A549 (cell line): ENCODE measurements at regions not wholly inside any gene's neighbourhood (a gene's known extent, or its start where the extent isn't known, plus 50 kb on each side); places are given as distances from the start of the nearest gene placed in this dataset.

Experiments
- ATAC-seq, 2 experiments: fragments of 200-7000 bp in 1 of 2; fragments of >200 bp in 1 of 2; cut with Nextera tagmentation in 1 of 2; cut with Tn5 transposase in 1 of 2; 3 replicates each; pipeline versions ENCODE4 v1.8.0 to v1.9.1; 2018 to 2020; ENCODE audit warnings: mild to moderate bottlenecking in 1 of 2, moderate library complexity in 1 of 2
- CTCF ChIA-PET: fragments of 300-600 bp; sonication (Branson Sonifier 250); formaldehyde crosslinking; extraction: SDS; loops from one replicate; lab custom pipeline; 2021; ENCODE audit warnings: antibody characterized with exemption, inconsistent platforms; lab: Yijun Ruan, JAX
- POLR2A ChIA-PET: fragments of 350-600 bp; formaldehyde crosslinking; extraction: SDS; loops from one replicate; lab custom pipeline; 2021; ENCODE audit warnings: antibody characterized with exemption, inconsistent platforms; lab: Yijun Ruan, JAX
- DNase-seq, 2 experiments: peaks; one replicate each; pipeline versions ENCODE4 v3.0.0 to v3.0.0-alpha.2; 2011 to 2016; ENCODE audit warnings: low read depth in 1 of 2, low spot score in 1 of 2
- FAIRE-seq: peaks from 2 replicates; lab custom pipeline; 2011; peaks lifted over from hg19 to GRCh38; lab: Jason Lieb, UNC
- H3K27ac ChIP-seq, 2 experiments: fragments of >200 bp; sonication (Bioruptor Twin); formaldehyde crosslinking; 3 replicates each; pipeline ENCODE4 v1.5.1; 2016 to 2017
- H3K4me1 ChIP-seq: fragments of >200 bp; sonication (Bioruptor Twin); formaldehyde crosslinking; 3 replicates; pipeline ENCODE4 v1.6.1; 2016
- H3K4me2 ChIP-seq: fragments of >200 bp; sonication (Bioruptor Twin); formaldehyde crosslinking; 3 replicates; pipeline ENCODE4 v1.6.1; 2016
- H3K4me3 ChIP-seq: fragments of >200 bp; sonication (Bioruptor Twin); formaldehyde crosslinking; 3 replicates; pipeline ENCODE4 v1.5.1; 2016
- H3K9me3 ChIP-seq: fragments of >200 bp; sonication (Bioruptor Twin); formaldehyde crosslinking; 3 replicates; pipeline ENCODE4 v1.6.1; 2016
- CBX2 ChIP-seq: fragments of 200-600 bp; sonication (generic); IDR thresholded peaks from 2 replicates; pipeline ENCODE4 v1.6.1; 2016; ENCODE audit warnings: low read depth, mild to moderate bottlenecking, borderline replicate concordance
- CBX8 ChIP-seq: fragments of 200-600 bp; sonication (generic); IDR thresholded peaks from 2 replicates; pipeline ENCODE4 v1.6.1; 2016
- CTCF ChIP-seq: fragments of >200 bp; sonication (Bioruptor Twin); formaldehyde crosslinking; IDR thresholded peaks from 3 replicates; pipeline ENCODE4 v1.5.1; 2016
- E2F6 ChIP-seq: IDR thresholded peaks from 2 replicates; pipeline ENCODE4 v1.6.1; 2012; ENCODE audit warnings: low read depth, borderline replicate concordance
- EHF ChIP-seq: fragments of 250-450 bp; sonication (Bioruptor Pico); IDR thresholded peaks from 2 replicates; pipeline ENCODE4 v1.5.0; 2020; ENCODE audit warnings: mild to moderate bottlenecking
- EP300 ChIP-seq, 2 experiments: fragments of >200 bp; sonication (Bioruptor Twin); formaldehyde crosslinking; IDR thresholded peaks; 2 replicates in 1 of 2; 3 replicates in 1 of 2; pipeline ENCODE4 v1.6.1; 2016 to 2017
- ESRRA ChIP-seq: fragments of 150-350 bp; IDR thresholded peaks from 2 replicates; pipeline ENCODE4 v1.6.1; 2014; ENCODE audit warnings: mild to moderate bottlenecking, low read length, borderline replicate concordance
- HDAC2 ChIP-seq: fragments of 200-600 bp; sonication (generic); IDR thresholded peaks from 2 replicates; pipeline ENCODE4 v1.6.1; 2016
- HOXB13 ChIP-seq: fragments of 250-450 bp; sonication (Bioruptor Pico); IDR thresholded peaks from 2 replicates; pipeline ENCODE4 v1.5.0; 2020; ENCODE audit warnings: low read depth, mild to moderate bottlenecking, moderate library complexity
- KDM5A ChIP-seq: fragments of 200-600 bp; sonication (generic); IDR thresholded peaks from 2 replicates; pipeline ENCODE4 v1.6.1; 2016; ENCODE audit warnings: antibody characterized with exemption, mild to moderate bottlenecking
- MAX ChIP-seq: IDR thresholded peaks from 2 replicates; pipeline ENCODE4 v1.6.1; 2012
- MYC ChIP-seq: IDR thresholded peaks from 2 replicates; pipeline ENCODE4 v1.6.1; 2012; ENCODE audit warnings: mild to moderate bottlenecking, inconsistent platforms, low read length, improper control_type of control experiment, borderline replicate concordance
- NFE2L2 ChIP-seq: fragments of 150-350 bp; conservative IDR thresholded peaks from 2 replicates; pipeline ENCODE4 v1.6.1; 2014; ENCODE audit warnings: low read length
- NPAS2 ChIP-seq: fragments of 250-450 bp; sonication (Bioruptor Pico); IDR thresholded peaks from 2 replicates; pipeline ENCODE4 v1.8.0; 2022; ENCODE audit warnings: mild to moderate bottlenecking, moderate library complexity, borderline replicate concordance
- NR3C1 ChIP-seq: fragments of >200 bp; sonication (Bioruptor Twin); formaldehyde crosslinking; IDR thresholded peaks from 3 replicates; pipeline ENCODE4 v1.6.1; 2017
- PHF8 ChIP-seq: fragments of 200-600 bp; sonication (generic); IDR thresholded peaks from 2 replicates; pipeline ENCODE4 v1.6.1; 2016; ENCODE audit warnings: low read depth, mild to moderate bottlenecking, antibody characterized with exemption, moderate library complexity, borderline replicate concordance
- POLR2A ChIP-seq: IDR thresholded peaks from 2 replicates; pipeline ENCODE4 v1.6.1; 2012; ENCODE audit warnings: mild to moderate bottlenecking, low read length
- RAD21 ChIP-seq, 2 experiments: fragments of >200 bp in 1 of 2; sonication (Bioruptor Twin) in 1 of 2; formaldehyde crosslinking in 1 of 2; IDR thresholded peaks in 1 of 2; conservative IDR thresholded peaks in 1 of 2; 2 replicates in 1 of 2; 3 replicates in 1 of 2; pipeline ENCODE4 v1.6.1; 2012 to 2018; ENCODE audit warnings: inconsistent platforms in 1 of 2
- RCOR1 ChIP-seq: fragments of 150-350 bp; IDR thresholded peaks from 2 replicates; pipeline ENCODE4 v1.6.1; 2014; ENCODE audit warnings: antibody characterized with exemption, low read length, low read depth
- REST ChIP-seq: fragments of 200-600 bp; sonication (generic); IDR thresholded peaks from 2 replicates; pipeline ENCODE4 v1.6.1; 2016; ENCODE audit warnings: antibody characterized with exemption, mild to moderate bottlenecking, moderate library complexity
- RFX5 ChIP-seq: fragments of 450-650 bp; IDR thresholded peaks from 2 replicates; pipeline ENCODE4 v1.7.1; 2014; ENCODE audit warnings: antibody characterized with exemption, mild to moderate bottlenecking, moderate library complexity
- SMC3 ChIP-seq: fragments of >200 bp; sonication (Bioruptor Twin); formaldehyde crosslinking; IDR thresholded peaks from 3 replicates; pipeline ENCODE4 v1.6.1; 2018; ENCODE audit warnings: inconsistent platforms
- USF2 ChIP-seq: fragments of 450-650 bp; IDR thresholded peaks from 2 replicates; pipeline ENCODE4 v1.6.1; 2014; ENCODE audit warnings: antibody characterized with exemption
- ZC3H11A ChIP-seq: fragments of 450-650 bp; IDR thresholded peaks from 2 replicates; pipeline ENCODE4 v1.6.1; 2014; ENCODE audit warnings: antibody characterized with exemption, mild to moderate bottlenecking
- WGBS: methylation state at CpG from one replicate; pipeline ENCODE4 v1.1.6; 2017; ENCODE audit errors: missing lambda C conversion rate; 5-methylcytosine and 5-hydroxymethylcytosine counted together

- no peak for TF ChIP-seq CBX2
- TF ChIP-seq POLR2A, result no peak
- no peak for TF ChIP-seq ESRRA
- TF ChIP-seq SMC3, result no peak
- TF ChIP-seq USF2, result no peak
- no peak for TF ChIP-seq EHF (CRISPR knock-in tag)
These were observed 735.9 kb upstream of the TENM3 start (continued) for GRCh38 chr4:181507180-181507835.

- WGBS, result 19% methylated on average over 6 of the region's 6 CpGs
- Histone ChIP-seq H3K4me1 (no peaks in the 10 kb centered on the region), H3K4me3 (no peak overlapping the region), H3K9me3 (no peaks in the 10 kb centered on the region), H3K27ac (no peak overlapping the region), H3K4me2 (no peak overlapping the region)
- FAIRE-seq, result no peak
- ChIA-PET CTCF (interaction anchor here (2.0 kb wide), 1 partner anchor 21 kb away, joined by 9 read pairs; no protein-coding TSS in a partner anchor), POLR2A (no interaction called here)
- no peak for ATAC-seq
- no peak for TF ChIP-seq RAD21 (conservative IDR thresholded peaks at IDR 0.05 in 1 of 2, IDR thresholded peaks at IDR 0.05 in 1 of 2)
- TF ChIP-seq NPAS2, result no peak
- TF ChIP-seq NR3C1, result no peak
- TF ChIP-seq PHF8, result no peak
- DNase-seq, result no peak
These were observed 735.3 kb upstream of the TENM3 start for GRCh38 chr4:181507938-181508337.

GRCh38 chr4:181508601-181509000 lies 734.6 kb upstream of the TENM3 start:
- WGBS, result 40% methylated on average over 6 of the region's 6 CpGs
- H3K4me1 ChIP-seq, result no peaks in the 10 kb centered on the region
- no peaks in the 10 kb centered on the region for H3K9me3 ChIP-seq
- TF ChIP-seq HDAC2, result no peak
- no peak for TF ChIP-seq NFE2L2
- no peak for TF ChIP-seq CBX8
- no peak for TF ChIP-seq RFX5
- no peak for TF ChIP-seq MAX
- TF ChIP-seq CTCF, result no peak
- no peak for TF ChIP-seq E2F6
- H3K4me2 ChIP-seq, result no peak overlapping the region
- DNase-seq, result no peak
- CTCF ChIA-PET, result interaction anchor here (2.0 kb wide), 1 partner anchor 20 kb away, joined by 9 read pairs; no protein-coding TSS in a partner anchor
- no peak for FAIRE-seq
- POLR2A ChIA-PET, result no interaction called here
- no peak for ATAC-seq
- no peak overlapping the region for H3K4me3 ChIP-seq
- H3K27ac ChIP-seq, result no peak overlapping the region

GRCh38 chr4:181509073-181509472 lies 734.1 kb upstream of the TENM3 start:
- ChIA-PET CTCF (no interaction called here), POLR2A (no interaction called here)
- WGBS, result 2% methylated on average over 6 of the region's 6 CpGs
- Histone ChIP-seq H3K27ac (no peak overlapping the region), H3K4me1 (no peaks in the 10 kb centered on the region), H3K4me2 (no peak overlapping the region), H3K9me3 (no peaks in the 10 kb centered on the region), H3K4me3 (no peak overlapping the region)
- DNase-seq (no peak), FAIRE-seq (no peak), ATAC-seq (no peak)
- TF ChIP-seq EP300 (IDR thresholded peaks at IDR 0.05) (no peak), MYC (no peak), RCOR1 (no peak), KDM5A (no peak), HOXB13 (CRISPR knock-in tag) (no peak), ZC3H11A (no peak), RAD21 (conservative IDR thresholded peaks at IDR 0.05 in 1 of 2, IDR thresholded peaks at IDR 0.05 in 1 of 2) (no peak), CBX8 (no peak), ESRRA (no peak), EHF (CRISPR knock-in tag) (no peak), REST (no peak)
